ENCODE measurements at regions not wholly inside any gene's neighbourhood (a gene's known extent, or its start where the extent isn't known, plus 50 kb on each side); places are given as distances from the start of the nearest gene placed in this dataset.

DNA sequence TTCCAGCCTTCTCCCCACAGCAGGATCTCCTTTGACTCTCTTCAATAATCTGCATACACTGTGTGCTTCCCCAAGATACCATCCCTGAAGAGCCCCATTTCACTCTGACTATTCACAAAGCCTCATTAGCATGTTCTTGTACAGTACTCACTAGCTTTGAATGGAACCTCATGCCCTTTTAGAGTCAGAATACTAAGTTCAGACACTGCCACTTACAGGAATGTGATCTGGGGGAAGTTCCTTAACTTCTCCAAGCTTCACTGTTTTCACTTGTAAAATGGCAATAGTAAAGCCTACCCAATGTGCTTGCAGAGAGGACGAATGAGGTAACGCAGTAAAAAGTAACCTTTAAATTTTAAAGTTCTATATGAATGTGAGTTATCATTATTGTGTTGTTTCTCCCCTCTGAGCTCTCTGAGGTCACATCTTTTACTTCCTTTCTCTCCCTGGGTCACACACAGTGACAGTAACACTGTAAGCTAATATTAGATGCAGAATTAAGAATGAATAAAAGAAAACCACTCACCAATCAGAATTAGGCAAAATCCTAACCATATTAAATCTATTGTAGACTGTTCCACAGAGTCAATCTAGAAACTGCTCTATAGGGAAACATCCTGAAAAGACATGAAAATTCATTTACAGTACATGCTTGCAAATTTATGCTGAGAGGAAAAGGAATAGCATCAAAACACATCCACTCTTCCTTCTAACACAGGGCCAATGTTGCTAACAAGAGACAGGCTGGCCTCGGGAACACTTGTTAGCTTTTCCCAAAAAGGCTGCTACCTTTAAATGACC lies 64.2 kb upstream of the IL6 start:
- WGBS, 2 donors, result 87 to 89% methylated on average over 3 of the region's 3 CpGs
- no peaks in the 10 kb centered on the region for H3K27me3 ChIP-seq
- intact Hi-C loops (cut with DNase I), result no loop called here
- DNase-seq, result no peak
- no peaks in the 10 kb centered on the region for H3K36me3 ChIP-seq
- TF ChIP-seq, protein P1, sequence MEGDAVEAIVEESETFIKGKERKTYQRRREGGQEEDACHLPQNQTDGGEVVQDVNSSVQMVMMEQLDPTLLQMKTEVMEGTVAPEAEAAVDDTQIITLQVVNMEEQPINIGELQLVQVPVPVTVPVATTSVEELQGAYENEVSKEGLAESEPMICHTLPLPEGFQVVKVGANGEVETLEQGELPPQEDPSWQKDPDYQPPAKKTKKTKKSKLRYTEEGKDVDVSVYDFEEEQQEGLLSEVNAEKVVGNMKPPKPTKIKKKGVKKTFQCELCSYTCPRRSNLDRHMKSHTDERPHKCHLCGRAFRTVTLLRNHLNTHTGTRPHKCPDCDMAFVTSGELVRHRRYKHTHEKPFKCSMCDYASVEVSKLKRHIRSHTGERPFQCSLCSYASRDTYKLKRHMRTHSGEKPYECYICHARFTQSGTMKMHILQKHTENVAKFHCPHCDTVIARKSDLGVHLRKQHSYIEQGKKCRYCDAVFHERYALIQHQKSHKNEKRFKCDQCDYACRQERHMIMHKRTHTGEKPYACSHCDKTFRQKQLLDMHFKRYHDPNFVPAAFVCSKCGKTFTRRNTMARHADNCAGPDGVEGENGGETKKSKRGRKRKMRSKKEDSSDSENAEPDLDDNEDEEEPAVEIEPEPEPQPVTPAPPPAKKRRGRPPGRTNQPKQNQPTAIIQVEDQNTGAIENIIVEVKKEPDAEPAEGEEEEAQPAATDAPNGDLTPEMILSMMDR (IDR thresholded peaks at IDR 0.05), result no peak
- TF ChIP-seq POLR2A (IDR thresholded peaks at IDR 0.05), result no peak
- no peaks in the 10 kb centered on the region for H3K4me1 ChIP-seq
- no peak overlapping the region for H3K27ac ChIP-seq
- H3K9me3 ChIP-seq, result no peaks in the 10 kb centered on the region
- H3K4me3 ChIP-seq (replicated peaks in 1 of 3), result no peak overlapping the region

DNA sequence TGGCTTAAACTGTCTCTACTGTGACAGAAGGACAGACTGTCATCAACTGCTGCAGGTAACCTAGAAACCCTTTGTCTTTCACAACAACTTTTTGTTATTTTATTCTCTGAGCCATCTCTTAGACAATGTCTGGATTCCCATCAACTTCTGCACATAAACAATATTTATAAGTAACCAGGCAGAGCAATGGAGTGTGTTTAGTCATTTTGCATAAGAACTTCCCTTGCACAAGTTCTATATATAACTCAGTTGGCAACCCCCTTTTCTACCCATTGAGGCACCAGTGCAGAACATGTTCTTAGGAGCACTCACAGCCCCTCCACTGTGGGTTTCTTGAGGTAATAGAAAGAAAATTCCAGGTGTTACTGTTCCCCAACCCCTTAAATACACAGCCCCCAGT lies 65.0 kb upstream of the IL6 start:
- no peak for DNase-seq
- TF ChIP-seq, protein P1 (IDR thresholded peaks at IDR 0.05), result no peak
- no peak for TF ChIP-seq POLR2A (IDR thresholded peaks at IDR 0.05)
- Histone ChIP-seq H3K4me1 (no peaks in the 10 kb centered on the region), H3K27ac (no peak overlapping the region), H3K9me3 (no peaks in the 10 kb centered on the region), H3K4me3 (replicated peaks in 1 of 3) (no peak overlapping the region), H3K27me3 (no peaks in the 10 kb centered on the region), H3K36me3 (no peaks in the 10 kb centered on the region)
- intact Hi-C loops (cut with DNase I), result no loop called here

DNA sequence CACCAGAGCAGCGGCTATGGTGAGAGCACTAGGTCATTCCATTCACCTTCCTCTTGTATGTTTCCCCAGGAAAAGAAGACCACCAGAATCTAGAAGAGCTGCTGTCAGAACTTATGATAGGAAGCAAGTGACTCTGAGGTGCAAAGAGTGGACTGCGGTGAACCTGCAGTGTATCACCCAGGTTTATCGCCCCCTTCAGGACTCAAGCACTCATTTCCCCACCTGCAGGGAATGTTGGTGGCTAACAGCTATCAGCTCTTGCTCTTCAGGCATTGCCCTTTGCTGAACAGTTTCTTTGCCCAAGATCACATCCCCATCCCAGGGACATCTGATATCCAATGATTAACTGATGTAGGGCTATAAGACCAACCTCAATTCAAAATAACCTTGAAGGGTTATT lies 66.3 kb upstream of the IL6 start:
- Histone ChIP-seq H3K27ac (no peak overlapping the region), H3K4me1 (no peaks in the 10 kb centered on the region), H3K27me3 (no peaks in the 10 kb centered on the region), H3K4me3 (replicated peaks in 1 of 3) (no peak overlapping the region), H3K36me3 (no peaks in the 10 kb centered on the region), H3K9me3 (no peaks in the 10 kb centered on the region)
- WGBS, 2 donors, result 66 to 75% methylated on average over 3 of the region's 3 CpGs
- TF ChIP-seq, protein P1 (IDR thresholded peaks at IDR 0.05), result no peak
- no peak for TF ChIP-seq POLR2A (IDR thresholded peaks at IDR 0.05)
- intact Hi-C loops (cut with DNase I), result no loop called here
- DNase-seq, result no peak

DNA sequence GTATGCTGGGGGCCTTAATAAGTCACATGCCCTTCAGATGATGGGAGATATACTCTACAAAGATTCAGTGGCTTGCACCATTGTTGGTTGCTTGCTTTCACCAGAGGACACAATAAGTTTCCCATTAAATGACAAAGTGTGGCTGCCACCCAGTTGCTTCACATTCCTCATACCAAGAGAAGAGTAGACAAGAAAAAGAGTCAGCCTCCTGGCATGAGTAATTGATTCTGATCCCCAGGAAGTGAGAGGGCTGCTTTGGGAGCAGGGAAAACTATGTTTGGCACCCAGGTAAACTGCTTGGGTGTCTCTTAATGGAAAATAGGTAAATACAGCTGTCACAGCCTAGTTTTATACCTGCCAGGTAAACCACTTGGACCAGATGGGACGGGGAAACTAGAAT lies 66.7 kb upstream of the IL6 start:
- no peaks in the 10 kb centered on the region for H3K4me1 ChIP-seq
- H3K4me3 ChIP-seq (replicated peaks in 1 of 3), result no peak overlapping the region
- 94 to 100% methylated on average over 1 of the region's 1 CpG for WGBS, 2 donors
- H3K27ac ChIP-seq, result no peak overlapping the region
- H3K36me3 ChIP-seq, result no peaks in the 10 kb centered on the region
- no peak for TF ChIP-seq POLR2A (IDR thresholded peaks at IDR 0.05)
- TF ChIP-seq, protein P1 (IDR thresholded peaks at IDR 0.05), result no peak
- H3K9me3 ChIP-seq, result no peaks in the 10 kb centered on the region
- no peak for DNase-seq
- no peaks in the 10 kb centered on the region for H3K27me3 ChIP-seq
- intact Hi-C loops (cut with DNase I), result no loop called here

DNA sequence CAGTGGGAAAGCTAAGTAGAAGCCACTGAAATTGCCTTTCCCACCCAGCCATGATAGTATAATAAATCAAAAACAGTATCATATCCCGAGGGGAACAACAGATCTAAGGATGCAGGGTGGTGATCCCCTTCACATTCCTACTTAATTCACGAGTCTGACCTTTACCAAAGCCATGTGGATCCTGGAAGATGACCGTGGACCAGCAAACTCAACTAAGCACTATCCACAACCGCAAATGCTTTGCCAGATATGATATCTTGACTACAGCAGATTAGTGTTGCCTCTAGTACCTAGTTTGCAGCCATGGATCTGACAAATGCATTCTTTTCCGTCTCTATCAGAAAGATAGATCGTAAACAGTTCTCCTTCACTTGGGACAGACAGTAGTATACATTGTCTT lies 67.3 kb upstream of the IL6 start:
- intact Hi-C loops (cut with DNase I), result no loop called here
- H3K36me3 ChIP-seq, result no peaks in the 10 kb centered on the region
- 87 to 95% methylated on average over 6 of the region's 6 CpGs for WGBS, 2 donors
- H3K27ac ChIP-seq, result no peak overlapping the region
- no peak overlapping the region for H3K4me3 ChIP-seq (replicated peaks in 1 of 3)
- H3K4me1 ChIP-seq, result no peaks in the 10 kb centered on the region
- TF ChIP-seq, protein P1 (IDR thresholded peaks at IDR 0.05), result no peak
- no peak for TF ChIP-seq POLR2A (IDR thresholded peaks at IDR 0.05)
- H3K27me3 ChIP-seq, result no peaks in the 10 kb centered on the region
- DNase-seq, result no peak
- no peaks in the 10 kb centered on the region for H3K9me3 ChIP-seq

All from thyroid gland (tissue), 4 donors.